K562 (cell line): ENCODE measurements at regions not wholly inside any gene's neighbourhood (a gene's known extent, or its start where the extent isn't known, plus 50 kb on each side); places are given as distances from the start of the nearest gene placed in this dataset.

Experiments used
- ATAC-seq: fragments of 200-7000 bp; cut with Tn5 transposase; 3 replicates; pipeline ENCODE4 v1.9.1; 2020; ENCODE audit warnings: moderate library complexity
- BruUV-seq: library from RNA; stranded (reverse); fragments of 400-500 nt; replicated peaks from 2 replicates; lab custom pipeline; 2021; lab: Mats Ljungman, UMichigan
- CTCF ChIA-PET: fragments of 300-600 bp; formaldehyde crosslinking; extraction: SDS; loops from one replicate; lab custom pipeline; 2021; ENCODE audit warnings: low intra/inter-chr PET ratio; lab: Yijun Ruan, JAX
- POLR2A ChIA-PET: fragments of 300-600, 350-650 bp; sonication (Branson Sonifier 250); formaldehyde crosslinking; extraction: SDS; loops from one replicate; lab custom pipeline; 2021; ENCODE audit warnings: antibody characterized with exemption, inconsistent platforms; lab: Yijun Ruan, JAX
- DNase-seq, 4 experiments: peaks; one replicate each; pipeline versions ENCODE4 v3.0.0 to v3.0.0-alpha.2; 2011 to 2018; ENCODE audit warnings: low spot score in 3 of 4, mixed read lengths in 3 of 4; ENCODE audit errors: extremely low read depth in 1 of 4
- FAIRE-seq: peaks from 2 replicates; lab custom pipeline; 2011; peaks lifted over from hg19 to GRCh38; lab: Jason Lieb, UNC
- H2AFZ ChIP-seq: 2 replicates; pipeline ENCODE4 v1.6.0; 2011; ENCODE audit warnings: low read depth, low read length, control low read depth, inconsistent platforms
- H3K27ac ChIP-seq: fragments of 200-600 bp; 3 replicates; pipeline ENCODE4 v1.8.0; 2011; ENCODE audit warnings: low read depth, mild to moderate bottlenecking, control low read depth, inconsistent platforms, low read length, moderate library complexity, mixed read lengths; ENCODE audit errors: extremely low read depth
- H3K27me3 ChIP-seq, 2 experiments: fragments of 300-600 bp in 1 of 2; 2 replicates in 1 of 2; 3 replicates in 1 of 2; pipeline versions ENCODE4 v1.6.0 to v1.8.0; 2011; ENCODE audit warnings: inconsistent platforms in 2 of 2, low read length in 2 of 2, mild to moderate bottlenecking in 1 of 2, mixed read lengths in 1 of 2, moderate library complexity in 1 of 2; ENCODE audit not compliant: control insufficient read depth in 2 of 2, insufficient read depth in 2 of 2
- H3K36me3 ChIP-seq: fragments of 300-600 bp; 3 replicates; pipeline ENCODE4 v1.8.0; 2011; ENCODE audit warnings: mild to moderate bottlenecking, low read length, inconsistent platforms; ENCODE audit not compliant: control insufficient read depth, insufficient read depth
- H3K4me1 ChIP-seq, 2 experiments: fragments of 200-600 bp in 1 of 2; replicated peaks in 1 of 2; 2 replicates in 1 of 2; 3 replicates in 1 of 2; pipeline versions ENCODE4 v1.5.1 to v1.8.0; 2011; ENCODE audit warnings: inconsistent platforms in 2 of 2, low read length in 2 of 2, mild to moderate bottlenecking in 1 of 2, mixed read lengths in 1 of 2, moderate library complexity in 1 of 2; ENCODE audit not compliant: control insufficient read depth in 2 of 2, insufficient read depth in 2 of 2
- H3K4me2 ChIP-seq: 2 replicates; pipeline ENCODE4 v1.6.1; 2011; ENCODE audit warnings: low read length, control low read depth, inconsistent platforms, mixed read lengths; ENCODE audit not compliant: insufficient read depth
- H3K4me3 ChIP-seq: fragments of 200-600 bp; sonication (generic), shearing (Covaris generic); 2 replicates; pipeline ENCODE4 v1.5.1; 2016; ENCODE audit warnings: control low read depth, inconsistent platforms
- H3K79me2 ChIP-seq: fragments of 200-600 bp; 3 replicates; pipeline ENCODE4 v1.8.0; 2011; ENCODE audit warnings: low read length, inconsistent platforms; ENCODE audit not compliant: control insufficient read depth, insufficient read depth
- H3K9ac ChIP-seq, 2 experiments: 2 replicates each; pipeline versions ENCODE4 v1.6.0 to v1.6.1; 2011; ENCODE audit warnings: low read depth in 2 of 2, low read length in 2 of 2, control low read depth in 1 of 2, inconsistent platforms in 1 of 2, mild to moderate bottlenecking in 1 of 2, mixed read lengths in 1 of 2; ENCODE audit not compliant: insufficient read depth in 1 of 2
- H3K9me1 ChIP-seq: one replicate; pipeline ENCODE4 v1.6.0; 2011; ENCODE audit warnings: inconsistent platforms, mild to moderate bottlenecking, low read length, moderate library complexity; ENCODE audit not compliant: control insufficient read depth, insufficient read depth
- H3K9me3 ChIP-seq: replicated peaks from 2 replicates; pipeline ENCODE4 v1.5.1; 2011; ENCODE audit warnings: low read depth, low read length, inconsistent platforms; ENCODE audit not compliant: control insufficient read depth, insufficient read depth
- H4K20me1 ChIP-seq: replicated peaks from 2 replicates; pipeline ENCODE4 v1.6.1; 2011; ENCODE audit warnings: low read length, inconsistent platforms, mixed read lengths; ENCODE audit not compliant: control insufficient read depth, insufficient read depth
- CEBPB ChIP-seq: fragments of 450-650 bp; IDR thresholded peaks from 2 replicates; pipeline ENCODE4 v1.6.1; 2016; ENCODE audit warnings: missing genetic modification characterization, missing compliant biosample characterization
- ELF2 ChIP-seq: fragments of 250-450 bp; sonication (Bioruptor Pico); IDR thresholded peaks from 2 replicates; pipeline ENCODE4 v1.5.0; 2021; ENCODE audit warnings: mild to moderate bottlenecking
- MYNN ChIP-seq, 2 experiments: sonication (generic); formaldehyde crosslinking in 1 of 2; IDR thresholded peaks; 2 replicates each; pipeline versions ENCODE4 v1.5.0 to v1.6.1; 2016 to 2020; ENCODE audit warnings: antibody characterized with exemption in 1 of 2, missing genetic modification reagents in 1 of 2
- PTBP1 ChIP-seq: fragments of 200-400 bp; formaldehyde crosslinking; IDR thresholded peaks from 2 replicates; pipeline ENCODE4 v1.6.1; 2017; ENCODE audit warnings: low read depth, low read length
- SMARCC2 ChIP-seq: fragments of 450-650 bp; IDR thresholded peaks from 2 replicates; pipeline ENCODE4 v1.6.1; 2017; ENCODE audit warnings: antibody characterized with exemption, moderate library complexity, mild to moderate bottlenecking, low read depth
- SMC3 ChIP-seq: conservative IDR thresholded peaks from 2 replicates; pipeline ENCODE4 v1.6.1; 2011; ENCODE audit warnings: low read depth, low read length, improper control_type of control experiment; ENCODE audit not compliant: insufficient read depth
- SP1 ChIP-seq: sonication (generic); formaldehyde crosslinking; IDR thresholded peaks from 2 replicates; pipeline ENCODE4 v1.8.1; 2022; ENCODE audit warnings: mild to moderate bottlenecking, missing genetic modification reagents
- TEAD4 ChIP-seq, 2 experiments: sonication (generic) in 1 of 2; formaldehyde crosslinking in 1 of 2; IDR thresholded peaks; 2 replicates each; pipeline versions ENCODE4 v1.6.1 to v1.8.0; 2012 to 2022; ENCODE audit warnings: borderline replicate concordance in 1 of 2, inconsistent platforms in 1 of 2, low read length in 1 of 2, mild to moderate bottlenecking in 1 of 2, missing genetic modification reagents in 1 of 2
- ZBTB17 ChIP-seq: fragments of 450-650 bp; formaldehyde crosslinking; IDR thresholded peaks from 2 replicates; pipeline ENCODE4 v1.4.0; 2020; ENCODE audit warnings: mild to moderate bottlenecking
- ZNF133 ChIP-seq: fragments of 250-450 bp; sonication (Bioruptor Pico); IDR thresholded peaks from 2 replicates; pipeline ENCODE4 v1.4.0; 2020; ENCODE audit warnings: mild to moderate bottlenecking
- WGBS: fragments of 100-300 bp; shearing (Covaris generic); methylation state at CpG from one replicate; pipeline ENCODE4 v1.1.6; 2016; ENCODE audit warnings: low coverage, mixed read lengths; ENCODE audit not compliant: insufficient coverage; ENCODE audit errors: missing lambda C conversion rate; 5-methylcytosine and 5-hydroxymethylcytosine counted together
- in situ Hi-C: fragments of 300-500 bp; cut with MboI; formaldehyde crosslinking; loops from 4 replicates; pipeline ENCODE4 v1.15.0; 2018; ENCODE audit warnings: inconsistent platforms, mixed read lengths
- intact Hi-C: fragments of 100-400 bp; cut with micrococcal nuclease; formaldehyde crosslinking; loops from 2 replicates; pipeline ENCODE4 v1.14.2; 2022

GRCh38 chr2:58636872-58637271 lies 395.7 kb upstream of the FANCL start:
- CTCF ChIA-PET: no interaction called here
- Histone ChIP-seq H3K4me2 (no peak overlapping the region), H3K9ac (no peak overlapping the region), H4K20me1 (no peaks in the 10 kb centered on the region), H3K4me3 (no peak overlapping the region), H3K9me1 (no peaks in the 10 kb centered on the region), H3K36me3 (no peaks in the 10 kb centered on the region), H3K9me3 (no peaks in the 10 kb centered on the region), H3K27ac (no peak overlapping the region), H3K27me3 (no peaks in the 10 kb centered on the region), H3K79me2 (no peaks in the 10 kb centered on the region), H3K4me1 (no peaks in the 10 kb centered on the region; a peak in 1 of 5 replicates), H2AFZ (no peak overlapping the region)
- DNase-seq (no peak), ATAC-seq (no peak), FAIRE-seq (no peak)
- no TSS peak for BruUV-seq
- POLR2A ChIA-PET: no interaction called here
- in situ Hi-C loops: no loop called here
- TF ChIP-seq CEBPB (tag) (peak; percentile 44), ZNF133 (no peak)
- 72% methylated on average over 4 of the region's 4 CpGs for WGBS
- intact Hi-C loops: no loop called here

GRCh38 chr2:58635801-58636375 lies 394.8 kb upstream of the FANCL start:
- H4K20me1 ChIP-seq: no peaks in the 10 kb centered on the region
- H3K9ac ChIP-seq: no peak overlapping the region
- H3K9me3 ChIP-seq: no peaks in the 10 kb centered on the region
- TF ChIP-seq SP1 (no peak), ELF2 (CRISPR knock-in tag) (no peak), ZBTB17 (CRISPR knock-in tag) (no peak), TEAD4 (IDR thresholded peaks at IDR 0.05; ENCODE audit: low read length) (no peak), TEAD4 (CRISPR knock-in tag; IDR thresholded peaks at IDR 0.05; ENCODE audit: borderline replicate concordance) (no peak), SMC3 (no peak), SMARCC2 (no peak), MYNN (IDR thresholded peaks at IDR 0.05) (no peak), MYNN (CRISPR knock-in tag; IDR thresholded peaks at IDR 0.05) (no peak), PTBP1 (no peak)
- H3K36me3 ChIP-seq: no peaks in the 10 kb centered on the region
- no peak overlapping the region for H3K4me3 ChIP-seq
- H3K4me2 ChIP-seq: no peak overlapping the region
- in situ Hi-C loops: no loop called here
- DNase-seq (no peak), FAIRE-seq (no peak), ATAC-seq (no peak)
- no peaks in the 10 kb centered on the region; a peak in 1 of 5 replicates for H3K4me1 ChIP-seq
- H3K79me2 ChIP-seq: no peaks in the 10 kb centered on the region
- no peaks in the 10 kb centered on the region for H3K9me1 ChIP-seq
- H3K27ac ChIP-seq: no peak overlapping the region
- 63% methylated on average over 5 of the region's 5 CpGs for WGBS
- H2AFZ ChIP-seq: no peak overlapping the region
- intact Hi-C loops: no loop called here
- BruUV-seq: no TSS peak
- CTCF ChIA-PET: no interaction called here
- H3K27me3 ChIP-seq: no peaks in the 10 kb centered on the region
- POLR2A ChIA-PET: no interaction called here
